T-helper 1 cell treated with Interleukin-12 subunit alpha and Interleukin-12 subunit beta and Interleukin-4 antibody, amounts not matched to agents 30 ng/mL and 1 ng/mL, for 36 hours (primary cell): ENCODE measurements at regions not wholly inside any gene's neighbourhood (a gene's known extent, or its start where the extent isn't known, plus 50 kb on each side); places are given as distances from the start of the nearest gene placed in this dataset.

Source experiments
- intact Hi-C: fragments of 100-400 bp; cut with micrococcal nuclease; formaldehyde crosslinking; loops from one replicate; pipeline ENCODE4 v1.15.1; 2024

GRCh38 chr2:217629347-217629746 is 373.4 kb downstream of the TNS1 start:
- intact Hi-C loops = no loop called here

DNA sequence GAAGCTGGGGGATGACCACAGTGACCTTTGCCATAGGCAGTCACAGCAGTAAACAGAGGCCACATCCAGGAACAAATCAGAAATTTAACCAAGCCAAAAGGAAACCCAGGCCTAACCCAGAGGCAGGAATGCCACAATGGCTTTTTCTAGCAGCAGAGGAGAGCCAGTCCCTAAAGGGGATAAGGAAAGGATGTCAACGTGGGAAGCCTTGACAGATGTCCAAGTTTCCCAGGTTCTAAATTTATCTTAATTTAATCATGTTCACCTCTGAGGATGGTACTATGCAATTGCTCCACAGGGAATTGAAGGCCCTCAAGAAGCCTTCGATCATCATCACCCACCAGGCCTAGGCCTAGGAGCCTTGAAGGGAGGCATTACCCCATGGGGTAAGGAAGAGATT is 374.7 kb downstream of the TNS1 start:
- intact Hi-C loops = no loop called here

- intact Hi-C loops = no loop called here
Measured at GRCh38 chr2:217626926-217627325, 375.9 kb downstream of the TNS1 start.

GRCh38 chr2:217625557-217626169 is 377.1 kb downstream of the TNS1 start:
- intact Hi-C loops = no loop called here

- intact Hi-C loops = no loop called here
Measured at GRCh38 chr2:217623281-217623912, 379.4 kb downstream of the TNS1 start.

DNA sequence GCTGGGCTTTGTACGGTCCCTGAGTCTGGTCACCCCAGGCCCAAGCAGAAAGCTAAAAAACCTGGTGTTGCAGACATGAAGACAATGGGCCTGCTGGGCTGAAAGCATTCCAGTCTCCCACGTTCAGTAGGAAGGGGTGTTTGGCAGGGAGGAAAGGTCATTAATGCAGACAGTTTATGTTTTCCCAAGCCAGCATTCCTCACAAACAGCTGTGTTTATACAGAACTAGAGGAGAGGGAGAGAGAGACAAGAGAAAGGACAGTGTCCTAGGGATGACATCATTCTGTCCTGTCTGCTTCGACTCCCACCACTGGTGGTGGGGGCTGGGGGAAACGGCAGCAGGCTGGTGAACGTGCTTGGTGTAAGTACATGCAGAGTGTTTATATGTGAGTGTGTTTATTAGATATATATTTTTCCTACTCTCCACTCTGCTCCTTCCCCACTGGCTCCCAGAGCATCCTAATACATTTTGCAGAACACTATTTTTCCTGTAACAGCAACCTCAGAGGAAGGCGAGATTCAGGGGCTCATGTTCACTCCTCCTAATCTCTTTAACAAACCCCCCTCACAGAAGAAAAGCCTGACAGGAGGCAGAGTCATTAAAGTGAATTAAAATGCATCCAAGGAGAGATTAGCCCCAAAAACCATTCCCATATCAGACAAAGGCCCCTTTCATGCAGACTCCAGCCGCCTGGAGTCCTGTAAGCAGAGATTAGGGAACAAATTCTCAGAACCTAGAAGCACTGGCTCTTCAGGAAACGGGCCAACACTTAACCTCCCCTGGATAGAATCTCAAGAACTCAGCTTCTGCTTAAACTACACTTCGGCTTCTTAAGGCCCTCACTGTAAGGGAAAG is 380.4 kb downstream of the TNS1 start:
- intact Hi-C loops = no loop called here

DNA sequence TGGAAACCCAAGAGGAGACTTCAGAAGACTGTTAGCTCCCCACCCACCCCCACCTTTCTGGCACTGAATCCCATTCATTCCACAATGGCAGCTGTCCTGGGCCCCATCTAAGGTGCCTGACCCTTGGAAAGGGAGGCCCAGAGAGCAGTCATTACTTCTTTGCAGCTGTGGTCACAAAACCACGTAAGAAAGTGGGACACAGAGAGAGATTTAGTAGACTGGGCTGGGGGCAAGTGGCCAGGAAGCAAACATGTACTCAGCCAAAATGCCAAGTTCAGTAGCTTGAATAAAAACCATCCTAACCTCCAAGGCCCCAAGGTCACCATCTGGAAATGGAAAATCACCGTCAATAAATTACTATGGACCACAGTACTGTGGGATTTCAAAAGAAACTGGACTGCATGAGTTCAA is 381.4 kb downstream of the TNS1 start:
- intact Hi-C loops = no loop called here

DNA sequence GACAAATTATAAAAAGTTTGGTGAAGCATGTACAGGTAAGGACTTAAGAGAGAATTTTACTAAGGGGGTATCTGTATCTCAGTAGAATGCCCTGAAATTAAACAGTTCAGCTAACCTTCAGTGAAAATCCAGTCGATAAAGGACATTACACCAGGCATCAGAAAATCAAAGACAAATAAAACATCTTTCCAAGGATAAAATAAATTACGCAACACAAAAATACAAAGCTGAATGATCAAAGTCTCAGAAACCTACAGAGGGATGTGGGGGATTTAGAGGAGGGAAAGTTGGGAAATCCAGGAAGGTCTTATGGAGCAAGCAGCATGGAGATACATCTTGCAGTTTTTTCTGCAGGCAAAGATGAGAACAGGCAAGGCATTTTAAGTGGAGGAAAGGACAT is 384.1 kb downstream of the TNS1 start:
- intact Hi-C loops = no loop called here

GRCh38 chr2:217617616-217618022 is 385.2 kb downstream of the TNS1 start:
- intact Hi-C loops = no loop called here

DNA sequence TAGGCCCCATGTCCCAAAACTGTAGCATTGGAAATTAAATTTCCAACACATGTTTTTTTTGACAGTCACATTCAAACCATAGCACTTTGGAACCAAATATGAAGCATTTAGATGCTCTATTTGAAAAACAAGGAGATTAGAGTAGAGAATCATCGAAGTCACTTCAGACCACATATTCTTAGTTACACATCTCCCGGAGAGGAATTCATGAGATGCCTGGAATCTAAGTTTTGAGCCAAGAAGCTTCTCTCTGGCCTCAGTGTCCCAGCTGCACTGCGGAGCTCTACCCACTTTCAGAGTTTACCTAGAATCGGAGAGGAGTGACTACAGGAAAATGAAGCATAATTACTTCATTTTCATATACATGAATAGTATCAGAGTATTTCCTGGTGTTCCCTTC is 385.9 kb downstream of the TNS1 start:
- intact Hi-C loops = no loop called here

- intact Hi-C loops = no loop called here
Measured at GRCh38 chr2:217615171-217615570, 387.6 kb downstream of the TNS1 start.

DNA sequence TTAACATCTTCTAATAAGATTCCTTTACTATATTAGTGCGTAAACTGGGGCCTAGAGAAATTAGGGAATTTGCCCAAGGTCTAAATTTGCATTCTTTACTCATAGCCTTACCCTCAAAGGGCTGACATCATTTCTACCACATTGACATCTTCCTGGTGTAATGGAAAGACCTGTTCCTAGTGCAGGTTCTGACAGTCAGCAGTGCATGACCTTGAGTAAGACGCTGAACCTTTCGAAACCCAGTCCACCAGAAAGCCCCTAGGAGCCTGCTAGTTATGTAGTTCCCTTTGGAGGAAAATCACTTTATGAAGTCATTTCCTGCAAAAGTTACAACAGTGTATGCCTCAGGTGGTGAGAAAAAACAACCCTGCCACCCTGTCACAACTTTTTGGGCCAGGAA is 388.3 kb downstream of the TNS1 start:
- intact Hi-C loops = no loop called here

GRCh38 chr2:217614096-217614495 is 388.7 kb downstream of the TNS1 start:
- intact Hi-C loops = no loop called here

- intact Hi-C loops = no loop called here
Measured at GRCh38 chr2:217612920-217613319, 389.9 kb downstream of the TNS1 start.

- intact Hi-C loops = no loop called here
Measured at GRCh38 chr2:217612211-217612610, 390.6 kb downstream of the TNS1 start.

DNA sequence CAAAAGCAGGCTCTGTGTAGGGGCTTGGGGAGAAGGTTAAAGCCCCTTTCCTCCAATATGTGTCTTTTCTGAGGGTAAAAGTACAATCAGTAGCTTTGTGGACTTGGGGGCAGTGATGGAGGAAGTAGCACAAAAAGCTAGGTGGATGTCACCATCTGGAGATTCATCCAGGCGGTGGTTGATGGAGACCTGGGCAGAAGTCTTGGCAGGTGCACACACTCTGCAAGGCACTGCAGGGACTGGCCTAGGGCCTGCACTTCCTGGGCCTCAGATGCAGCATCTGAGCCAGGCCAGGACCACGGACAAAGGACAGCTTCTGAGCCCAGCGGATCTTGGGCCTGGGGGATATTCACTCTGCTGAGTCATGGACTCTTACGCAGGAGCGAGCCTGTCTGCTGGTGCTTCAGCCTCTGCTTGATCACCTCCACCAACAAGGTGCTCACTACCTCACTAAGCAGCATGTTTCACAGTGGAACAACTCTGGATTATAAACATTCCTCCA is 391.1 kb downstream of the TNS1 start:
- intact Hi-C loops = no loop called here

GRCh38 chr2:217611056-217611455 is 391.7 kb downstream of the TNS1 start:
- intact Hi-C loops = no loop called here

- intact Hi-C loops = no loop called here
Measured at GRCh38 chr2:217610401-217610814, 392.4 kb downstream of the TNS1 start.

GRCh38 chr2:217609952-217610351 is 392.8 kb downstream of the TNS1 start:
- intact Hi-C loops = no loop called here

DNA sequence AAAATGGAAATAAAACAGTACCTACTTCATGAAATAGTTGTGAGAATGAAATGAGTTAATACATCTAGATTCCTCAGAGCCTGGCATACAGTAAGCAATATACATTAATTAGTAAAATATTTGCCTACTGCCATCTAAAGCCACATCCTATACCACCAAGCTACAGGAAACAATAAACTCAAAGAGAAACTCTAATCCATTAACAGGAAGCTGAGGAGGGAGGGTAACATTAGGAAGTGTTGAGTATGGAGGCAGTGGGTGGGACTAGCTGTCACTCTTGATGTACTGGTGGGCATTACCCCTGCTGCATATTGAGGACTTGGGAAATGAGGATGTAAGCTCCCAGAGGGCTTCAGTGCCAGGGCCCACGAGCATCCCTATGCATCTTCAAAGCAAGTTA is 396.5 kb downstream of the TNS1 start:
- intact Hi-C loops = no loop called here

DNA sequence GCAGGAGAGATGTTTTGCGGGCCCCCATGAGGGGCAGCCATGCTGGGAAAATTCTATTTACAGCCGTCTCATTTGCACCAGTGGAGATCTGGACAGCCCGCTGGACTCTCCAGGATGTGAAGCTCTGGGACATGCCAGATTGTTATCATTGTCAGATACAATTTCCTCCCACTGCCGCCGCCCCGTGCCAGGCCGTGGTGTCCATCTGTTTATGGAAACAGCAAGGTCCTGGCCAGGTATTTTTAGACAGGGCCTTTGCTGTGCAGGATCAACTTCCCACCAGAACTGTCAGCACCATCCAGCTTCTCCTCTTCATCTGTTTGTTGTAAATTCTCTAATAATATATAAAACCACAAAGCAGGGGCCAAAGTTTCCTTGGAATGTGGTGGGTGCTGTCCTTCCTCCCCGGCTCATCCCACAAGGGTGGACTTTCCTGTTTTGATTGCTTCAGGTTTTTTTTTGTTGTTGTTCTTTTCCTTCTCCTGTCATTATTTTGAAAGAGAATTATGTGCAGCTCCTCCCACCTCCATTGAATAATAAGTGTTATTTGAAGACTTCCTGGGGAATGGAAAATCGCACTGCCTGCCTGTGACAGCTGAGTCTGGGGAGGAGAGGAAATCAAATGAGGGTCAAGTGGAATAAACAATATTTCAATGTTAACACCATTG is 398.1 kb downstream of the TNS1 start:
- intact Hi-C loops = no loop called here

- intact Hi-C loops = no loop called here
Measured at GRCh38 chr2:217601601-217602000, 401.2 kb downstream of the TNS1 start.
